Glutamatergic neuron (in vitro differentiated cells): ENCODE measurements at regions not wholly inside any gene's neighbourhood (a gene's known extent, or its start where the extent isn't known, plus 50 kb on each side); places are given as distances from the start of the nearest gene placed in this dataset.

Experiments used
- DNase-seq: peaks from one replicate; pipeline ENCODE4 v3.0.0; 2022
- H3K27ac Mint-ChIP-seq: one replicate; pipeline ENCODE4 v1.8.0; 2020; ENCODE audit warnings: mild to moderate bottlenecking, mixed read lengths, inconsistent platforms; ENCODE audit not compliant: unreplicated experiment
- H3K27me3 Mint-ChIP-seq: one replicate; pipeline ENCODE4 v1.8.0; 2020; ENCODE audit warnings: mild to moderate bottlenecking, moderate library complexity, mixed read lengths, inconsistent platforms; ENCODE audit not compliant: unreplicated experiment
- H3K36me3 Mint-ChIP-seq: one replicate; pipeline ENCODE4 v1.8.0; 2020; ENCODE audit warnings: mild to moderate bottlenecking, mixed read lengths, inconsistent platforms; ENCODE audit not compliant: unreplicated experiment
- H3K4me1 Mint-ChIP-seq: one replicate; pipeline ENCODE4 v1.8.0; 2020; ENCODE audit warnings: mild to moderate bottlenecking, low read depth, mixed read lengths, inconsistent platforms; ENCODE audit not compliant: unreplicated experiment
- H3K4me3 Mint-ChIP-seq: one replicate; pipeline ENCODE4 v1.8.0; 2020; ENCODE audit warnings: mild to moderate bottlenecking, mixed read lengths, inconsistent platforms; ENCODE audit not compliant: unreplicated experiment
- H3K9me3 Mint-ChIP-seq: one replicate; pipeline ENCODE4 v1.8.0; 2020; ENCODE audit warnings: mild to moderate bottlenecking, moderate library complexity, mixed read lengths, inconsistent platforms; ENCODE audit not compliant: unreplicated experiment
- TF ChIP-seq, protein P1 (sequence below): fragments of 200-600 bp; sonication (generic); IDR thresholded peaks from one replicate; pipeline ENCODE4 v1.5.0; 2021; ENCODE audit not compliant: partially characterized antibody, unreplicated experiment

DNA sequence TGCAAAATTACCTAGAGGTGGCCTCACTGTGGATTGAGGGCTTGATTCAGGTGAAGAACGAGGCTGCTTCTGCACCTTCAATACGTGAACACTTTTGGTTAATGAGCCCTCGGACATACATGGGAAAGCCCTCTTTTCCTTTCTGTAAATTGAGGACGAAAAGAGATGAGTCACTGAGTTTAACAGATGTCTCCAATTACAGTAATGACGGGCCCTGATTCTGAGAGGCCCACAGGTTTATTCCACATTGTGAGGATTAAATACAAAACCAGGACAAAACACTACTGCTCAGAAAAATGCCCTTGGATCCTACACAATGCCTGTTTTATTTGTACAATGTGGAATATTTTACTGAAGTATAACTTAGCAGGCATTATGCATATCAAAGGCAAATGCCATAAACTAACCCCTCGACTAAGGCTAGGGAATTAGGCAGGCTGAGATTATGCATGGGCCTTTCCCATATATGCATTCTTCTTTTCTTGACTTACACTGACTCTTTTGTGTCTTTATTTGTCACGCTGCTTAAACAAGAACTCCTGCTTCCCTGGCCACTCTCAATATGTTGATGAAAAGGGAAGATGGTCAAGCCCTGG is 819.9 kb downstream of the OLFM4 start:
- DNase-seq, result no peak
- peaks cover 3% of the 10 kb centered on the region for H3K4me1 Mint-ChIP-seq
- H3K9me3 Mint-ChIP-seq, result no peaks in the 10 kb centered on the region
- TF ChIP-seq, protein P1, sequence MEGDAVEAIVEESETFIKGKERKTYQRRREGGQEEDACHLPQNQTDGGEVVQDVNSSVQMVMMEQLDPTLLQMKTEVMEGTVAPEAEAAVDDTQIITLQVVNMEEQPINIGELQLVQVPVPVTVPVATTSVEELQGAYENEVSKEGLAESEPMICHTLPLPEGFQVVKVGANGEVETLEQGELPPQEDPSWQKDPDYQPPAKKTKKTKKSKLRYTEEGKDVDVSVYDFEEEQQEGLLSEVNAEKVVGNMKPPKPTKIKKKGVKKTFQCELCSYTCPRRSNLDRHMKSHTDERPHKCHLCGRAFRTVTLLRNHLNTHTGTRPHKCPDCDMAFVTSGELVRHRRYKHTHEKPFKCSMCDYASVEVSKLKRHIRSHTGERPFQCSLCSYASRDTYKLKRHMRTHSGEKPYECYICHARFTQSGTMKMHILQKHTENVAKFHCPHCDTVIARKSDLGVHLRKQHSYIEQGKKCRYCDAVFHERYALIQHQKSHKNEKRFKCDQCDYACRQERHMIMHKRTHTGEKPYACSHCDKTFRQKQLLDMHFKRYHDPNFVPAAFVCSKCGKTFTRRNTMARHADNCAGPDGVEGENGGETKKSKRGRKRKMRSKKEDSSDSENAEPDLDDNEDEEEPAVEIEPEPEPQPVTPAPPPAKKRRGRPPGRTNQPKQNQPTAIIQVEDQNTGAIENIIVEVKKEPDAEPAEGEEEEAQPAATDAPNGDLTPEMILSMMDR, result no peak
- peaks cover 6% of the 10 kb centered on the region for H3K27me3 Mint-ChIP-seq
- no peaks in the 10 kb centered on the region for H3K36me3 Mint-ChIP-seq
- no peak overlapping the region for H3K4me3 Mint-ChIP-seq
- peak overlapping the region; percentile 0 for H3K27ac Mint-ChIP-seq

DNA sequence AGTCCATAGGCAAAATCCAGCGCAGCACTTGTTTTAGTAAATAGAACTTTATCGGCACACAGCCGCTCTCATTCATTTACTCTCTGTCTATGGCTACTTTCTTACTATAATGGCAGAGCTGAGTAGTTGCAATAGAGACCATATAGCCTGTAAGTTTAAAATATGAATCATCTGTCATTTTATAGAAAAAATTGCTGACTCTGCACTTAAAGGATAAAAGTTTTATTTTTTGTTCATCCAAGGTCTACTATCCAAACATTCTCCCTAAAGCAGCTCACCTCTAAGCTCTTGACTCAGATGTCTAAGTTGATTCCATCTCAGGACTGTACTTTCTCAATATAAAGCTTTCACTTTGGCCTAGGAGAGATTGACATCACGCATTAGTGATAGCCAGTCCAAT is 825.7 kb downstream of the OLFM4 start:
- no peak overlapping the region for H3K4me3 Mint-ChIP-seq
- H3K4me1 Mint-ChIP-seq, result peaks cover 6% of the 10 kb centered on the region
- no peaks in the 10 kb centered on the region for H3K36me3 Mint-ChIP-seq
- DNase-seq, result no peak
- TF ChIP-seq, protein P1, result no peak
- H3K9me3 Mint-ChIP-seq, result no peaks in the 10 kb centered on the region
- no peak overlapping the region for H3K27ac Mint-ChIP-seq
- H3K27me3 Mint-ChIP-seq, result no peaks in the 10 kb centered on the region

DNA sequence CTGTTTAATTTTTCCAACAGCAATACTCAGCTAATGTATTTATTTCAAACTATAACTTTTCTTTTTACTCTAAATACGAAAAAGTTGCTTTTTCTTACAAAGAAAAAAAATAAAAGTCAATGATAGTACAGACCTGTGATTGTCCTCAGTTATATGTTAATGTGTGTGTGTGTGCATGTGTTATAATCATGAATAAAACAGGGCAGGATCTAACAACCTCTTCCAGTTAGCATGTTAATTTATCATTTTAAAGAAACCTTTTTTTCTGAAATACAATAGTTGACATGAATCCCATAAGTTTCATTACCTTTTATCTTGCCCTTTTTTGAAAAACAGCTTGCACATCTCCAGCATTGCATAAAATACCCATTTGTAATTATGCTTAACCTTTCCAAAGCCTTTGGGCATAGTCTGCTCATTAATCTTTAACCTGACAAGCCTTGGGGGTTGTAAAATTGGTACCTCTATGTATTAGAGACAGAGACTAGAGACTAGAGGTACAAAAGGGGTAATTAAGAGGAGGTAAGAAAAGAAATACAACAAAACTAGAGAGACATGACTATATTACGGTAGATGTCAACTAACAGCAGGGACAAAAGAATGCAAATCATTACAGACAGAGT is 828.1 kb downstream of the OLFM4 start:
- no peak overlapping the region for H3K27ac Mint-ChIP-seq
- no peaks in the 10 kb centered on the region for H3K9me3 Mint-ChIP-seq
- peaks cover 6% of the 10 kb centered on the region for H3K4me1 Mint-ChIP-seq
- H3K27me3 Mint-ChIP-seq, result no peaks in the 10 kb centered on the region
- H3K36me3 Mint-ChIP-seq, result no peaks in the 10 kb centered on the region
- no peak overlapping the region for H3K4me3 Mint-ChIP-seq
- TF ChIP-seq, protein P1, result no peak
- DNase-seq, result no peak

DNA sequence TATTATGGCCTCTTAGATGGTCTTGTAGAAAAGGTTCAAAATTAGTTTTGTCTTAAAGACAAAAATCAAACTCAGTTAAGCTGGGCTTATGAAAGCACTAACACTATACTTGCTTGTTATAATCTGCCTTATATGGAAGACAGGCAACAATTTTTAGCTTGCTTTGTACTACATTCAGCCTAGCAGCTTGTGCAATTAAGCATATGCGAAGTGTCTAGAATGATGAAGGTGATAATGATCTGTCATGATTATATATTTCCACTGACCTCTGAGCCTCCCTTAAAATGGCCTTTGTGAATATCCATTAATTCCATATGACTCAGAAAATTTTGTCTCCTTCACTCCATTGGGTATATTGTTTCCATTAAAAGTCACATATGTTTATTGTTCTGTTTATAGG is 834.9 kb downstream of the OLFM4 start:
- Mint-ChIP-seq H3K27me3 (no peaks in the 10 kb centered on the region), H3K4me3 (no peak overlapping the region), H3K36me3 (no peaks in the 10 kb centered on the region), H3K9me3 (peaks cover 2% of the 10 kb centered on the region), H3K4me1 (no peaks in the 10 kb centered on the region), H3K27ac (no peak overlapping the region)
- TF ChIP-seq, protein P1, result no peak
- no peak for DNase-seq

DNA sequence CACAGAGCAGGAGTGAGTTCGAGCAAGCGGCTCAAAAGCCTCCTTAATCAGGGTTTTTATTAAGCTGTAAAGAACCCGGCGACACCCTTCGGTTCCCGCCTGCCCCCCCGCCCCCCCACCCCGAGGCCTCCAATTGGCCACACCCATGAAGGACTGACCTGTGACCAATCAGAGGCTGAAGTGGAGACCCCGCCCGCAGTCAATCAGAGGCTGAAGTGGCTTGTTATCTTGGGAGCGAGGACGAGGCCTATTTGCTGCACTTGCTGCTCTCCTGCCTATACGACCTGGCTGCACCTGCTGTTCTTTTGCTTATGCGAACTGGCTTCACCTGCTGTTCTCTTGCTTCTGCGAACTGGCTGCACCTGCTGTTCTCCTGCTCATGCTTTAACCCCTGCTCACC is 844.9 kb downstream of the OLFM4 start:
- Mint-ChIP-seq H3K27ac (no peak overlapping the region), H3K36me3 (no peaks in the 10 kb centered on the region), H3K4me1 (no peaks in the 10 kb centered on the region), H3K9me3 (no peaks in the 10 kb centered on the region), H3K4me3 (no peak overlapping the region), H3K27me3 (peaks cover 2% of the 10 kb centered on the region)
- TF ChIP-seq, protein P1, result no peak
- no peak for DNase-seq
